HepG2 (cell line): ENCODE measurements at regions not wholly inside any gene's neighbourhood (a gene's known extent, or its start where the extent isn't known, plus 50 kb on each side); places are given as distances from the start of the nearest gene placed in this dataset.

ENCODE experiments used
- KLF15 ChIP-seq: sonication (generic); formaldehyde crosslinking; IDR thresholded peaks from 2 replicates; pipeline ENCODE4 v1.8.1; 2023; ENCODE audit warnings: borderline replicate concordance, mild to moderate bottlenecking, inconsistent platforms, missing genetic modification reagents, mixed read lengths
- MAFG ChIP-seq: sonication (generic); formaldehyde crosslinking; IDR thresholded peaks from 2 replicates; pipeline ENCODE4 v1.5.1; 2020; ENCODE audit warnings: mild to moderate bottlenecking, missing genetic modification reagents
- MEIS2 ChIP-seq: sonication (generic); formaldehyde crosslinking; IDR thresholded peaks from 2 replicates; pipeline ENCODE4 v1.9.0; 2021; ENCODE audit warnings: mild to moderate bottlenecking, missing genetic modification reagents
- NCOR1 ChIP-seq: fragments of 200-600 bp; sonication (generic); IDR thresholded peaks from 2 replicates; pipeline ENCODE4 v1.7.0; 2017; ENCODE audit warnings: antibody characterized with exemption, low read length, borderline replicate concordance
- NFKB2 ChIP-seq: sonication (generic); formaldehyde crosslinking; IDR thresholded peaks from 2 replicates; pipeline ENCODE4 v1.4.0; 2020; ENCODE audit warnings: missing genetic modification reagents, borderline replicate concordance
- NFYC ChIP-seq: IDR thresholded peaks from 2 replicates; pipeline ENCODE4 v1.6.1; 2016; ENCODE audit warnings: missing genetic modification reagents, missing compliant biosample characterization
- RFX5 ChIP-seq: IDR thresholded peaks from 2 replicates; pipeline ENCODE4 v1.6.1; 2011; ENCODE audit warnings: low read depth, low read length, improper control_type of control experiment
- RFXANK ChIP-seq: IDR thresholded peaks from 2 replicates; pipeline ENCODE4 v1.6.1; 2016
- ZBTB8A ChIP-seq: sonication (generic); formaldehyde crosslinking; IDR thresholded peaks from 2 replicates; pipeline ENCODE4 v1.4.0; 2020; ENCODE audit warnings: mild to moderate bottlenecking, low read depth, missing genetic modification reagents, borderline replicate concordance
- ZNF235 ChIP-seq: sonication (generic); formaldehyde crosslinking; IDR thresholded peaks from 2 replicates; pipeline ENCODE4 v1.8.1; 2023; ENCODE audit warnings: mild to moderate bottlenecking, missing genetic modification reagents, borderline replicate concordance
- ZNF333 ChIP-seq: sonication (generic); formaldehyde crosslinking; IDR thresholded peaks from 2 replicates; pipeline ENCODE4 v1.4.0; 2020; ENCODE audit warnings: mild to moderate bottlenecking, missing genetic modification reagents, borderline replicate concordance
- ZNF33B ChIP-seq: sonication (generic); formaldehyde crosslinking; IDR thresholded peaks from 2 replicates; pipeline ENCODE4 v1.5.1; 2020; ENCODE audit warnings: mild to moderate bottlenecking, missing genetic modification reagents
- ZNF850 ChIP-seq: sonication (generic); formaldehyde crosslinking; conservative IDR thresholded peaks from 2 replicates; pipeline ENCODE4 v1.9.0; 2021; ENCODE audit warnings: mild to moderate bottlenecking, missing genetic modification reagents
- TF ChIP-seq, protein P1 (sequence below): fragments of 450-650 bp; IDR thresholded peaks from 2 replicates; pipeline ENCODE4 v1.6.1; 2016
- TF ChIP-seq, protein P2 (sequence below): sonication (generic); formaldehyde crosslinking; IDR thresholded peaks from 2 replicates; pipeline ENCODE4 v1.9.0; 2021; ENCODE audit warnings: missing genetic modification reagents, mild to moderate bottlenecking, borderline replicate concordance
- TF ChIP-seq, protein P3 (sequence below): IDR thresholded peaks from 2 replicates; pipeline ENCODE4 v1.6.1; 2018; ENCODE audit warnings: missing genetic modification reagents, mild to moderate bottlenecking, missing compliant biosample characterization
- TF ChIP-seq, protein P4 (sequence below): IDR thresholded peaks from 2 replicates; pipeline ENCODE4 v1.4.0; 2020; ENCODE audit warnings: mild to moderate bottlenecking, missing genetic modification reagents
- TF ChIP-seq, protein P5 (sequence below): sonication (generic); formaldehyde crosslinking; IDR thresholded peaks from 2 replicates; pipeline ENCODE4 v1.4.0; 2020; ENCODE audit warnings: mild to moderate bottlenecking, missing genetic modification reagents
- TF ChIP-seq, protein P6 (sequence below): sonication (generic); formaldehyde crosslinking; IDR thresholded peaks from 2 replicates; pipeline ENCODE4 v1.4.0; 2020; ENCODE audit warnings: mild to moderate bottlenecking, missing genetic modification reagents

DNA sequence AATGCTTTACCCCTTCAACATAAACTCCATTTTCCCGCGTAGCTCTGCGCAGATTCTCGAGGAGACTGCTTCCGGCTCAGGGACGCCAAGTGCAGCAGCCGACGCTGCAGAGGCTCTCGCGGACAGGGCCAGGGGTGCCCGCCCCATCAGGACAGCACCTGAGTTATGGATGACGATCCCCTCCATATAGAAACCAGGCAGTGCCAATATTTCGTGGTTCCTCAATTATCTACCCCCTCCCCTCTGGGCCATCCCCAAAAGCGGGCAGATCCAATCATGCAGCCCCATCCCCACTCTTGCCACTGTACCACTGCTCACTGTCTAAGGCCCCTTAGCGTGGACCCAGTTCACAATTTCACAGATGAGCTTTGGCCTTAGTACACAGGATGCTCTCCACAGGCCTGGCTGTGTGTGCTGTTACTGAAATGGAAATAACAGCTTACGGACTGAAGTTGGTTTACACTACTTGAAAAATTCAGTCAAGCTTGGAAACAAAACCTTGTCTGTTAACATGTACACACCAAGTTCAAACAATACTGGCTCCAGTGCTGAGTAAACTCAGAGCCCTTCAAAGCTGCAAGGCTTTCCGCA is 74.5 kb downstream of the DACT2 start (continued):
- peak; percentile 77; the same call in 1 of the 2 replicates for TF ChIP-seq MEIS2
- TF ChIP-seq, protein P1, sequence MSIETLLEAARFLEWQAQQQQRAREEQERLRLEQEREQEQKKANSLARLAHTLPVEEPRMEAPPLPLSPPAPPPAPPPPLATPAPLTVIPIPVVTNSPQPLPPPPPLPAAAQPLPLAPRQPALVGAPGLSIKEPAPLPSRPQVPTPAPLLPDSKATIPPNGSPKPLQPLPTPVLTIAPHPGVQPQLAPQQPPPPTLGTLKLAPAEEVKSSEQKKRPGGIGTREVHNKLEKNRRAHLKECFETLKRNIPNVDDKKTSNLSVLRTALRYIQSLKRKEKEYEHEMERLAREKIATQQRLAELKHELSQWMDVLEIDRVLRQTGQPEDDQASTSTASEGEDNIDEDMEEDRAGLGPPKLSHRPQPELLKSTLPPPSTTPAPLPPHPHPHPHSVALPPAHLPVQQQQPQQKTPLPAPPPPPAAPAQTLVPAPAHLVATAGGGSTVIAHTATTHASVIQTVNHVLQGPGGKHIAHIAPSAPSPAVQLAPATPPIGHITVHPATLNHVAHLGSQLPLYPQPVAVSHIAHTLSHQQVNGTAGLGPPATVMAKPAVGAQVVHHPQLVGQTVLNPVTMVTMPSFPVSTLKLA = no peak
- no peak; the same call in 1 of the 2 replicates for TF ChIP-seq NFYC (CRISPR knock-in tag)
- TF ChIP-seq ZNF33B (CRISPR knock-in tag) = no peak
- TF ChIP-seq ZNF235 = no peak
- TF ChIP-seq, protein P2, sequence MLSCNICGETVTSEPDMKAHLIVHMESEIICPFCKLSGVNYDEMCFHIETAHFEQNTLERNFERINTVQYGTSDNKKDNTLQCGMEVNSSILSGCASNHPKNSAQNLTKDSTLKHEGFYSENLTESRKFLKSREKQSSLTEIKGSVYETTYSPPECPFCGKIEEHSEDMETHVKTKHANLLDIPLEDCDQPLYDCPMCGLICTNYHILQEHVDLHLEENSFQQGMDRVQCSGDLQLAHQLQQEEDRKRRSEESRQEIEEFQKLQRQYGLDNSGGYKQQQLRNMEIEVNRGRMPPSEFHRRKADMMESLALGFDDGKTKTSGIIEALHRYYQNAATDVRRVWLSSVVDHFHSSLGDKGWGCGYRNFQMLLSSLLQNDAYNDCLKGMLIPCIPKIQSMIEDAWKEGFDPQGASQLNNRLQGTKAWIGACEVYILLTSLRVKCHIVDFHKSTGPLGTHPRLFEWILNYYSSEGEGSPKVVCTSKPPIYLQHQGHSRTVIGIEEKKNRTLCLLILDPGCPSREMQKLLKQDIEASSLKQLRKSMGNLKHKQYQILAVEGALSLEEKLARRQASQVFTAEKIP (CRISPR knock-in tag) = no peak
- no peak for TF ChIP-seq RFXANK (CRISPR knock-in tag)
- no peak for TF ChIP-seq ZNF333 (CRISPR knock-in tag)
- no peak for TF ChIP-seq ZNF850 (CRISPR knock-in tag)
- TF ChIP-seq RFX5 = no peak
- TF ChIP-seq, protein P3, sequence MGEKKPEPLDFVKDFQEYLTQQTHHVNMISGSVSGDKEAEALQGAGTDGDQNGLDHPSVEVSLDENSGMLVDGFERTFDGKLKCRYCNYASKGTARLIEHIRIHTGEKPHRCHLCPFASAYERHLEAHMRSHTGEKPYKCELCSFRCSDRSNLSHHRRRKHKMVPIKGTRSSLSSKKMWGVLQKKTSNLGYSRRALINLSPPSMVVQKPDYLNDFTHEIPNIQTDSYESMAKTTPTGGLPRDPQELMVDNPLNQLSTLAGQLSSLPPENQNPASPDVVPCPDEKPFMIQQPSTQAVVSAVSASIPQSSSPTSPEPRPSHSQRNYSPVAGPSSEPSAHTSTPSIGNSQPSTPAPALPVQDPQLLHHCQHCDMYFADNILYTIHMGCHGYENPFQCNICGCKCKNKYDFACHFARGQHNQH (CRISPR knock-in tag) = peak; percentile 74; the same call in 1 of the 2 replicates
- TF ChIP-seq MAFG (CRISPR knock-in tag) = no peak
- TF ChIP-seq, protein P4, sequence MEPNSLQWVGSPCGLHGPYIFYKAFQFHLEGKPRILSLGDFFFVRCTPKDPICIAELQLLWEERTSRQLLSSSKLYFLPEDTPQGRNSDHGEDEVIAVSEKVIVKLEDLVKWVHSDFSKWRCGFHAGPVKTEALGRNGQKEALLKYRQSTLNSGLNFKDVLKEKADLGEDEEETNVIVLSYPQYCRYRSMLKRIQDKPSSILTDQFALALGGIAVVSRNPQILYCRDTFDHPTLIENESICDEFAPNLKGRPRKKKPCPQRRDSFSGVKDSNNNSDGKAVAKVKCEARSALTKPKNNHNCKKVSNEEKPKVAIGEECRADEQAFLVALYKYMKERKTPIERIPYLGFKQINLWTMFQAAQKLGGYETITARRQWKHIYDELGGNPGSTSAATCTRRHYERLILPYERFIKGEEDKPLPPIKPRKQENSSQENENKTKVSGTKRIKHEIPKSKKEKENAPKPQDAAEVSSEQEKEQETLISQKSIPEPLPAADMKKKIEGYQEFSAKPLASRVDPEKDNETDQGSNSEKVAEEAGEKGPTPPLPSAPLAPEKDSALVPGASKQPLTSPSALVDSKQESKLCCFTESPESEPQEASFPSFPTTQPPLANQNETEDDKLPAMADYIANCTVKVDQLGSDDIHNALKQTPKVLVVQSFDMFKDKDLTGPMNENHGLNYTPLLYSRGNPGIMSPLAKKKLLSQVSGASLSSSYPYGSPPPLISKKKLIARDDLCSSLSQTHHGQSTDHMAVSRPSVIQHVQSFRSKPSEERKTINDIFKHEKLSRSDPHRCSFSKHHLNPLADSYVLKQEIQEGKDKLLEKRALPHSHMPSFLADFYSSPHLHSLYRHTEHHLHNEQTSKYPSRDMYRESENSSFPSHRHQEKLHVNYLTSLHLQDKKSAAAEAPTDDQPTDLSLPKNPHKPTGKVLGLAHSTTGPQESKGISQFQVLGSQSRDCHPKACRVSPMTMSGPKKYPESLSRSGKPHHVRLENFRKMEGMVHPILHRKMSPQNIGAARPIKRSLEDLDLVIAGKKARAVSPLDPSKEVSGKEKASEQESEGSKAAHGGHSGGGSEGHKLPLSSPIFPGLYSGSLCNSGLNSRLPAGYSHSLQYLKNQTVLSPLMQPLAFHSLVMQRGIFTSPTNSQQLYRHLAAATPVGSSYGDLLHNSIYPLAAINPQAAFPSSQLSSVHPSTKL (CRISPR knock-in tag) = peak; percentile 96
- TF ChIP-seq KLF15 (CRISPR knock-in tag) = no peak
- no peak for TF ChIP-seq ZBTB8A (CRISPR knock-in tag)
- TF ChIP-seq, protein P5, sequence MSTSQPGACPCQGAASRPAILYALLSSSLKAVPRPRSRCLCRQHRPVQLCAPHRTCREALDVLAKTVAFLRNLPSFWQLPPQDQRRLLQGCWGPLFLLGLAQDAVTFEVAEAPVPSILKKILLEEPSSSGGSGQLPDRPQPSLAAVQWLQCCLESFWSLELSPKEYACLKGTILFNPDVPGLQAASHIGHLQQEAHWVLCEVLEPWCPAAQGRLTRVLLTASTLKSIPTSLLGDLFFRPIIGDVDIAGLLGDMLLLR (CRISPR knock-in tag) = no peak
- peak; percentile 94 for TF ChIP-seq NCOR1
- TF ChIP-seq NFKB2 (CRISPR knock-in tag) = 0 out of 2 replicates have a peak, but pooled peaks have one; percentile 39
- TF ChIP-seq, protein P6, sequence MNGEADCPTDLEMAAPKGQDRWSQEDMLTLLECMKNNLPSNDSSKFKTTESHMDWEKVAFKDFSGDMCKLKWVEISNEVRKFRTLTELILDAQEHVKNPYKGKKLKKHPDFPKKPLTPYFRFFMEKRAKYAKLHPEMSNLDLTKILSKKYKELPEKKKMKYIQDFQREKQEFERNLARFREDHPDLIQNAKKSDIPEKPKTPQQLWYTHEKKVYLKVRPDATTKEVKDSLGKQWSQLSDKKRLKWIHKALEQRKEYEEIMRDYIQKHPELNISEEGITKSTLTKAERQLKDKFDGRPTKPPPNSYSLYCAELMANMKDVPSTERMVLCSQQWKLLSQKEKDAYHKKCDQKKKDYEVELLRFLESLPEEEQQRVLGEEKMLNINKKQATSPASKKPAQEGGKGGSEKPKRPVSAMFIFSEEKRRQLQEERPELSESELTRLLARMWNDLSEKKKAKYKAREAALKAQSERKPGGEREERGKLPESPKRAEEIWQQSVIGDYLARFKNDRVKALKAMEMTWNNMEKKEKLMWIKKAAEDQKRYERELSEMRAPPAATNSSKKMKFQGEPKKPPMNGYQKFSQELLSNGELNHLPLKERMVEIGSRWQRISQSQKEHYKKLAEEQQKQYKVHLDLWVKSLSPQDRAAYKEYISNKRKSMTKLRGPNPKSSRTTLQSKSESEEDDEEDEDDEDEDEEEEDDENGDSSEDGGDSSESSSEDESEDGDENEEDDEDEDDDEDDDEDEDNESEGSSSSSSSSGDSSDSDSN (CRISPR knock-in tag) = no peak
